ENCODE measurements at regions not wholly inside any gene's neighbourhood (a gene's known extent, or its start where the extent isn't known, plus 50 kb on each side); places are given as distances from the start of the nearest gene placed in this dataset.
"Not testable (repeated sequence)": the region's sequence is repeated elsewhere in the genome, so short reads cannot be mapped to it uniquely, and the experiment has no call there.

GRCh38 chr9:3773362-3774060, 247.7 kb upstream of the RFX3 start:
- DNase-seq = no peak

GRCh38 chr9:3769646-3770045, 243.8 kb upstream of the RFX3 start:
- DNase-seq = no peak

GRCh38 chr9:3768712-3769457, 243.1 kb upstream of the RFX3 start:
- no peak for DNase-seq

GRCh38 chr9:3768286-3768685, 242.5 kb upstream of the RFX3 start:
- no peak for DNase-seq

GRCh38 chr9:3762076-3762475, 236.3 kb upstream of the RFX3 start:
- DNase-seq = no peak

- no peak for DNase-seq
Measured at GRCh38 chr9:3760031-3760430, 234.2 kb upstream of the RFX3 start.

GRCh38 chr9:3758816-3759576, 233.2 kb upstream of the RFX3 start:
- no peak for DNase-seq

- no peak for DNase-seq
Measured at GRCh38 chr9:3756071-3756470, 230.3 kb upstream of the RFX3 start.

GRCh38 chr9:3751125-3751758, 225.4 kb upstream of the RFX3 start:
- no peak for DNase-seq

GRCh38 chr9:3750321-3750720, 224.5 kb upstream of the RFX3 start:
- DNase-seq = no peak

GRCh38 chr9:3746296-3747275, 220.8 kb upstream of the RFX3 start:
- peak; percentile 24 for DNase-seq

- DNase-seq = no peak
Measured at GRCh38 chr9:3743901-3744413, 218.2 kb upstream of the RFX3 start.

GRCh38 chr9:3742586-3742985, 216.8 kb upstream of the RFX3 start:
- no peak for DNase-seq

- DNase-seq = no peak
Measured at GRCh38 chr9:3741729-3742128, 215.9 kb upstream of the RFX3 start.

- no peak for DNase-seq
Measured at GRCh38 chr9:3740690-3741419, 215.1 kb upstream of the RFX3 start.

- DNase-seq = no peak
Measured at GRCh38 chr9:3736161-3736560, 210.4 kb upstream of the RFX3 start.

GRCh38 chr9:3735251-3735650, 209.4 kb upstream of the RFX3 start:
- DNase-seq = no peak

- DNase-seq = not testable (repeated sequence)
Measured at GRCh38 chr9:3733527-3734262, 207.9 kb upstream of the RFX3 start.

GRCh38 chr9:3733039-3733408, 207.2 kb upstream of the RFX3 start:
- no peak for DNase-seq

Data from activated naive CD4-positive, alpha-beta T cell treated with Interleukin-2 at 50 U/mL for 16 hours (primary cell).